Right lobe of liver (tissue), 4 donors: ENCODE measurements at regions not wholly inside any gene's neighbourhood (a gene's known extent, or its start where the extent isn't known, plus 50 kb on each side); places are given as distances from the start of the nearest gene placed in this dataset.

ENCODE experiments used
- POLR2A ChIP-seq: fragments of 450-650 bp; IDR thresholded peaks from one replicate; pipeline ENCODE4 v1.6.1; 2017; ENCODE audit warnings: antibody characterized with exemption, mild to moderate bottlenecking
- TF ChIP-seq, protein P1 (sequence below), 4 donors: fragments of 200-600 bp in 3 of 4; fragments of 450-650 bp in 1 of 4; IDR thresholded peaks; one replicate each; pipeline versions ENCODE4 v1.5.1 to v1.8.0; 2016 to 2022; ENCODE audit warnings: antibody characterized with exemption in 4 of 4, mild to moderate bottlenecking in 2 of 4
- donor health status: DM: no; HTN: no; CAD: no.
- donor health status: DM: no; HTN: no; CAD: no.
- donor health status: DM: no; HTN: yes; CAD: no.

DNA sequence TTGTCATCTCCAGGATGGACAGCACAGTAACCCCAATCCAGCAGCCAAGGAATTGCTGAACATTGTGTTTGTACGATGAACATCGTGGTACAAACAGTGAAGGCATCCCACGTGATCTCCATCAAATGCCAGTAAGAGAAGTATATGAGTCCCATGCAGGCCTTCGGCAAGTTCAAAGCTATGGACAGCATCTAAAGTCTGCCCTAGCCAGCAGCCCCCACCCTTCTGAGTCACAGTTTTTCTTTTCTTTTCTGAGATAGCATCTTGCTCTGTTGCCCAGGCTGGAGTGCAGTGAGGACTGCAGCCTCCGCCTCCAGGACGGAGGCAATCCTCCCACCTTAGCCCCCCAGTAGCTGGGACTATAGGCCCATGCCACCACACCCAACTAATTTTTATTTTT lies 71.0 kb upstream of the SRD5A2 start:
- TF ChIP-seq, protein P1, sequence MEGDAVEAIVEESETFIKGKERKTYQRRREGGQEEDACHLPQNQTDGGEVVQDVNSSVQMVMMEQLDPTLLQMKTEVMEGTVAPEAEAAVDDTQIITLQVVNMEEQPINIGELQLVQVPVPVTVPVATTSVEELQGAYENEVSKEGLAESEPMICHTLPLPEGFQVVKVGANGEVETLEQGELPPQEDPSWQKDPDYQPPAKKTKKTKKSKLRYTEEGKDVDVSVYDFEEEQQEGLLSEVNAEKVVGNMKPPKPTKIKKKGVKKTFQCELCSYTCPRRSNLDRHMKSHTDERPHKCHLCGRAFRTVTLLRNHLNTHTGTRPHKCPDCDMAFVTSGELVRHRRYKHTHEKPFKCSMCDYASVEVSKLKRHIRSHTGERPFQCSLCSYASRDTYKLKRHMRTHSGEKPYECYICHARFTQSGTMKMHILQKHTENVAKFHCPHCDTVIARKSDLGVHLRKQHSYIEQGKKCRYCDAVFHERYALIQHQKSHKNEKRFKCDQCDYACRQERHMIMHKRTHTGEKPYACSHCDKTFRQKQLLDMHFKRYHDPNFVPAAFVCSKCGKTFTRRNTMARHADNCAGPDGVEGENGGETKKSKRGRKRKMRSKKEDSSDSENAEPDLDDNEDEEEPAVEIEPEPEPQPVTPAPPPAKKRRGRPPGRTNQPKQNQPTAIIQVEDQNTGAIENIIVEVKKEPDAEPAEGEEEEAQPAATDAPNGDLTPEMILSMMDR (IDR thresholded peaks at IDR 0.05) = no peak
- no peak for TF ChIP-seq POLR2A
